Head of caudate nucleus (tissue), 42 donors: ENCODE measurements at regions not wholly inside any gene's neighbourhood (a gene's known extent, or its start where the extent isn't known, plus 50 kb on each side); places are given as distances from the start of the nearest gene placed in this dataset.
A peak's percentile ranks its signal among the peaks of the same experiment; 100 is the strongest.

Source experiments
- DNase-seq, 42 donors: peaks; one replicate each; pipeline versions ENCODE4 v3.0.0 to v3.0.0-alpha.2; 2020 to 2021; ENCODE audit warnings: mixed read lengths in 7 of 42
- intact Hi-C: fragments of 100-400 bp; cut with DNase I; formaldehyde crosslinking; loops from one replicate; pipeline ENCODE4 v1.15.0; 2022

- no peak for DNase-seq
These were observed 331.3 kb downstream of the UQCRFS1 start for GRCh38 chr19:28881616-28882015.

GRCh38 chr19:28880735-28881401 is 332.1 kb downstream of the UQCRFS1 start:
- no peak for DNase-seq

More at GRCh38 chr19:28881616-28882015, 331.3 kb downstream of the UQCRFS1 start:
- intact Hi-C loops = loop anchor here (10.0 kb wide), 1 partner anchor 417 kb away; no protein-coding TSS in a partner anchor

DNA sequence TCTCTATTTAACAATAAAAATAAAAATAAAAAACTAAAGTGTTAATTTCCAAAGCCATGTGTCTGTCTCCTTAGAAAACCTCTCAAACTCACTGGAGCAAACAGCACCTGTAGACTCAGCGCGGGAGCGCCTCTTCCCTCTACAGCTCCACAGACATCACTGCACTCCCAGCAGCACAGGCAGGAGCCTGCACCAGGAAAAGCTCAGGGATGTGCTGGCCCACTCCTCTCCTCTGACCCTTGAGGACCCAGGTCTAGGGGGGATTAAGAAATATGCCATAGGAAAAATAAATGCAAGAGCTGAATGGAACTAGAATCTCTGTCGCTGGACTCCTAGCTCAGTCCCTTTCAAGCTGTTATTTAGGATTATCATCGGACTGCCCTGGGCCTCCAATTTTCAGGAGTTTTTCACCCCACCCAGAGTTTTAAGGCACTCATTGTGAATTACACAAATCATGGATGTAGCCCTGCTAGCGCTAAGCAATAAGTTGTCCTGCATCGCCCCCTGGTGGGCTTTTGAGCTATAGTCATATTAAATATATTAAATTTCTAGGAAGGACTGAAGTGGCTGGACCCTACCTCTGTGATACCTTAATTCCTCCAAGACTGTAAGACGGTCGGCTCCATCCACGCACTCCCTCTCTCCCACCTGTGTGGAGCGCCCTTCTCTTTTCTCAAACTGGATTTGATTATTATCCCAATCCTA is 333.9 kb downstream of the UQCRFS1 start:
- intact Hi-C loops = no loop called here
- peak; percentile 40 to 94 (median 82) for DNase-seq

More at GRCh38 chr19:28880735-28881401, 332.1 kb downstream of the UQCRFS1 start:
- intact Hi-C loops = loop anchor here (10.0 kb wide), 1 partner anchor 416 kb away; no protein-coding TSS in a partner anchor

DNA sequence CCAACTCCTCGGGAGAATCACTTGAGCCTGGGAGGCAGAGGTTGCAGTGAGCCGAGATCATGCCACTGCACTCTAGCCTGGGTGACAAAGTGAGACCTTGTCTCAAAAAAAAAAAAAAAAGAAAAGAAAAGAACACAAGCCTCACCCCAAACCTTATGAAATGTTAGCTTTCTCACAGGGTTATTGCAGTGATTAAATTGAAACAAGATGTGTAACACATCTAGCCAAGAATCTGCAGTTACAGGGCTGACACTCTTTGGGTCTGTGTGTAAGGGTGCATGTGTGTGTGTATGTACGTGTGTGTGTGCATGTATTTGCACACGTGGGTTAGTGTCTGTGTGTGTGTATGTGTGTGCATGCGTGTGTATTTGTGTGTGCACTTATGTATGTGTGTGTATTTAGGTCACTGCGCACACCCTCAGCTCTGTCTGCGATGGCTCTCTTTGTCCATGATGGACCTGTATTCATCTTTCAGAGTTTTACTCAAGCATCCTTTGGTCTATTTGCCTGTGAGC is 336.3 kb downstream of the UQCRFS1 start:
- DNase-seq = no peak
- intact Hi-C loops = no loop called here

DNA sequence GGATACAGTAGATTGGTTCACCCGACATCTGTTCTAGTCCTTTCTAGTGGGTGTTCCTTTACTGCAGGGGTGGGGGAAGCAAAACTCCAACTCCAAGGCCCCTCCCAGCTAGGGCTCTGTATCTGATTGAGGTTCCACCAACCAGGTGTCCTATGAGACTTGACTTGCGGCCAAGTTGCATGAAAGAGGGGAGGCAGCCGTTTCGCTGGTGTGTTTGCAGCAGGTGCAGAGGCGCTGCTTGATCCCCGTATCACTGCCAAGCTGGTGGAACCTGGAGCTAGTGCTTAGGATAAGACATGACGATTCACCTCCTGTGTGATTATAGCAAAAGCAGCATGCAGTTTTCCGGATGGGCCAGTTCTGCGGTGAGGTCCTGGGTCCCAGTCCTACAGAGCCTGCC is 338.2 kb downstream of the UQCRFS1 start:
- intact Hi-C loops = no loop called here
- no peak for DNase-seq

- no peak for DNase-seq
- intact Hi-C loops = no loop called here
These were observed 339.6 kb downstream of the UQCRFS1 start for GRCh38 chr19:28873301-28873700.

GRCh38 chr19:28871099-28871725 is 341.7 kb downstream of the UQCRFS1 start:
- intact Hi-C loops = no loop called here
- no peak for DNase-seq

DNA sequence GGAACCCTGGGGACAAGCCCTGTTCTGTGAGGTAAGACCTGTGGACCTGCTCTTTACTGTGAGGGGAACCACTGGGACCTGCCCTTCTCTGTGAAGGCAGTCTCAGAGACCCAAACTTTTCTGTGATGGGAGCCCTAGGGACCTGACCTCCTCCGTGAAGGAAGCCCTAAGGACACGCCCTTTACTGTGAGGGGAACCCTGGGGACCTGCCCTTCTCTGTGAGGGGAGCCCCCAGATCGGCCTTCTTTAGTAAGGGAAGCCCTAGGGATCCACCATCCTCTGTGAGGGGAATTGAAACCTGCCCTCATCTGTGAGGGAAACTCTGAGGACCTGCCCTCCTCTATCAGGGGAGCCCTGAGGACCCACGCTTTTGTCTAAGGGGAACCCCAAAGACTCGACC is 343.5 kb downstream of the UQCRFS1 start:
- intact Hi-C loops = no loop called here
- DNase-seq = no peak

DNA sequence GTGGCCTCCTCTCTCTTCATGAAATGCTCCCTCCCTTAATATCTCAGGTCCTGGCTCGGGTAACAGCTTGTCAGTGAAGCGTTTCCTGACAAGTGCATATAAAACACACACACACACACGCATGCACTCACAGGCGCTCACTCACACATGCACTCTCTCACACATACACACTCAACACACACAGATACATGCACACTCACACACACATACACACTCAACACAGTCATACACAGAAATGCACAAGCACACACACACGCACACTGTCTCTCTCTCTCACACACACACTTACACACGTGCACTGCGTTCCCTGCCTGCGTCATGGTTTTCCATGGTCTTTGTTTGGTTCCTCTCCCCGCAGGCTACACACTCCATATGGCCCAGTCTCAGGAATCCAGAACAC is 344.1 kb downstream of the UQCRFS1 start:
- DNase-seq = no peak
- intact Hi-C loops = no loop called here

- no peak for DNase-seq
- intact Hi-C loops = no loop called here
These were observed 345.0 kb downstream of the UQCRFS1 start for GRCh38 chr19:28867978-28868377.

- no peak for DNase-seq
- intact Hi-C loops = no loop called here
These were observed 348.3 kb downstream of the UQCRFS1 start for GRCh38 chr19:28864577-28865042.

- intact Hi-C loops = no loop called here
- peak in 1 of 42 donors; percentile 25 for DNase-seq
These were observed 348.9 kb downstream of the UQCRFS1 start for GRCh38 chr19:28864024-28864503.

GRCh38 chr19:28862238-28862637 is 350.7 kb downstream of the UQCRFS1 start:
- intact Hi-C loops = no loop called here

GRCh38 chr19:28859811-28860210 is 353.1 kb downstream of the UQCRFS1 start:
- intact Hi-C loops = no loop called here
- DNase-seq = no peak

More at GRCh38 chr19:28862238-28862637, 350.7 kb downstream of the UQCRFS1 start:
- DNase-seq = no peak

GRCh38 chr19:28858933-28859332 is 354.0 kb downstream of the UQCRFS1 start:
- DNase-seq = no peak
- intact Hi-C loops = no loop called here

- no peak for DNase-seq
- intact Hi-C loops = no loop called here
These were observed 355.0 kb downstream of the UQCRFS1 start for GRCh38 chr19:28857967-28858366.

DNA sequence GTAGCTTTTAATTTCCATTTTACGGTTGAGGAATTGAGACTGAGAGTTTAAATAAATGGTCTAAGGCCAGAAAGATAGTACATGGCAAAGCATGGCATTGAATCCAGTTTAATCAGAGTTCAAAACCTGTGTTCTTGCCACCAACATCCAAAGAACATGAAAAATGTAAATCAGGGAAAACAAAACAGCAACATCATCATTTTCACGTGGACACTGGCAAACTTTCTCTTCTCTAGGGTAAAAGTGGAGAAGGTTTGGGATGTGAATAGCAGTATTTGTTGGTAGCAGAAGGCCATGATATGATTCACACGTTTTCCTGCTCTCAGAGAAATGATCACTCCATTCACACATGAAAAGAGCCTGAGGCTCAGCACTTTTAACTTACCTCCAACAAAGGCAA is 357.7 kb downstream of the UQCRFS1 start:
- intact Hi-C loops = no loop called here
- DNase-seq = no peak

- intact Hi-C loops = no loop called here
- DNase-seq = no peak
These were observed 365.5 kb downstream of the UQCRFS1 start for GRCh38 chr19:28847468-28847867.

DNA sequence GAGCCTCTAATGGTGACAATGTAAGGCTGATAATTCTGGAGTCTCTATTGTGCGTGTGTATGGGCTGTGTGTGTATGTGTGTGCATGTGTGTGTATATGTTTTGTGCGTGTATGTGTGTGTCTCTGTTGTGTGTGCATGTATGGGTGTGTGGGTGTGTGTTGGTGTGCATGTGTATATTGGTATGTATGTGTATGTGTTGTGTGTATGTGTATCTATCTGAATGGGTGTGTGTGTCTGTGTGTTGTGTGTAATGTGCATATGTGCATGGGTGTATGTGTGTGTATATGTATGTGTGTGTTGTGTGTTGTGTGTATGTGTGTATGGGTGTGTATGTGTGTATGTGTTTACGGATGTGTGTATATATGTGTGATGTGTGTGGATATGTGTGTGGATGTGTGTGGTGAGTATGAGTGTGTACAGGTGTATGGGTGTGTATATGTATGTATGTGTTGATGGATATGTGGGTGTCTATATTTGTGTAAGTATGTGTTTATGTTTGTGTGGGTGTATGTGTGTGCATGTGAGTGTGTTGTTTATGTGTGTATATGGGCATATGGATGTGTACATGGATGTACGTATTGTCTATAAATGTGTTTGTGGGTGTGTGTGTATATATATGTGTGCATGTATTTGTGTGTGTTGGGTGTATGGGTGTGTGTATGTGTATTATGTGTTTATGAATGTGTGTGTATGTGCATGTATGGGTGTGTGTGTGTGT is 366.7 kb downstream of the UQCRFS1 start:
- intact Hi-C loops = no loop called here
- DNase-seq = no peak
